Osteocyte (in vitro differentiated cells): ENCODE measurements at regions not wholly inside any gene's neighbourhood (a gene's known extent, or its start where the extent isn't known, plus 50 kb on each side); places are given as distances from the start of the nearest gene placed in this dataset.

Experiments
- DNase-seq: peaks from one replicate; pipeline ENCODE4 v3.0.0; 2021; ENCODE audit warnings: mixed read lengths; ENCODE audit not compliant: unreplicated experiment; ENCODE audit errors: extremely low spot score
- H3K27ac Mint-ChIP-seq: one replicate; pipeline ENCODE4 v1.8.0; 2021; ENCODE audit warnings: mild to moderate bottlenecking, mixed read lengths; ENCODE audit not compliant: unreplicated experiment
- H3K27me3 Mint-ChIP-seq: one replicate; pipeline ENCODE4 v1.8.0; 2021; ENCODE audit warnings: mixed read lengths; ENCODE audit not compliant: unreplicated experiment
- H3K36me3 Mint-ChIP-seq: one replicate; pipeline ENCODE4 v1.8.0; 2021; ENCODE audit warnings: mixed read lengths; ENCODE audit not compliant: unreplicated experiment
- H3K4me1 Mint-ChIP-seq: one replicate; pipeline ENCODE4 v1.8.0; 2021; ENCODE audit warnings: mixed read lengths; ENCODE audit not compliant: unreplicated experiment
- H3K4me3 Mint-ChIP-seq: one replicate; pipeline ENCODE4 v1.8.0; 2021; ENCODE audit warnings: mild to moderate bottlenecking, moderate library complexity, mixed read lengths; ENCODE audit not compliant: unreplicated experiment
- H3K9me3 Mint-ChIP-seq: one replicate; pipeline ENCODE4 v1.8.0; 2021; ENCODE audit warnings: mixed read lengths; ENCODE audit not compliant: unreplicated experiment
- TF ChIP-seq, protein P1 (sequence below): fragments of 200-600 bp; sonication (generic); IDR thresholded peaks from 2 replicates; pipeline ENCODE4 v1.5.0; 2021; ENCODE audit warnings: antibody characterized with exemption, mild to moderate bottlenecking, moderate library complexity

DNA sequence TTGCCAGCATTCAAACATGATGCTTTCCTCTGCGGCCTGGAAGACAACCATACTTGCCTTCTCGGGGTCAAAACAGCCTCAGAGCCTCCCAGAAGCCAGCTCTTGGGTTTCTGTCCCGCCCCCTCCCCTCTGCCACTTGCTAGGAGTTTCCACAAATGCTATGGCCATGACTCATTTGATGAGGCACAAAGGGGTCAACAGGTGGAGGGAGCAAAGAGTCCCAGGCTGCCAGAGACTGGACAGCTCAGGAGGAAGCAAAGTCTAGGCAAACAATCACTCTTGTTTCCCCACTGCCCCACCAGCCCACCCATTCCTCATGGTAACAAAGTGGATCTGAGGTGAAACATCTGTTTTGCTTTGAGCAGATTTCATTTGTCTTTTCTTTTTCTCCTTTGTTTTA, 551.1 kb downstream of the TNS1 start:
- DNase-seq, result no peak
- peaks cover 10% of the 10 kb centered on the region for H3K4me1 Mint-ChIP-seq
- H3K4me3 Mint-ChIP-seq, result no peak overlapping the region
- H3K27ac Mint-ChIP-seq, result no peak overlapping the region
- H3K9me3 Mint-ChIP-seq, result no peaks in the 10 kb centered on the region
- H3K36me3 Mint-ChIP-seq, result no peaks in the 10 kb centered on the region
- no peaks in the 10 kb centered on the region for H3K27me3 Mint-ChIP-seq
- TF ChIP-seq, protein P1, sequence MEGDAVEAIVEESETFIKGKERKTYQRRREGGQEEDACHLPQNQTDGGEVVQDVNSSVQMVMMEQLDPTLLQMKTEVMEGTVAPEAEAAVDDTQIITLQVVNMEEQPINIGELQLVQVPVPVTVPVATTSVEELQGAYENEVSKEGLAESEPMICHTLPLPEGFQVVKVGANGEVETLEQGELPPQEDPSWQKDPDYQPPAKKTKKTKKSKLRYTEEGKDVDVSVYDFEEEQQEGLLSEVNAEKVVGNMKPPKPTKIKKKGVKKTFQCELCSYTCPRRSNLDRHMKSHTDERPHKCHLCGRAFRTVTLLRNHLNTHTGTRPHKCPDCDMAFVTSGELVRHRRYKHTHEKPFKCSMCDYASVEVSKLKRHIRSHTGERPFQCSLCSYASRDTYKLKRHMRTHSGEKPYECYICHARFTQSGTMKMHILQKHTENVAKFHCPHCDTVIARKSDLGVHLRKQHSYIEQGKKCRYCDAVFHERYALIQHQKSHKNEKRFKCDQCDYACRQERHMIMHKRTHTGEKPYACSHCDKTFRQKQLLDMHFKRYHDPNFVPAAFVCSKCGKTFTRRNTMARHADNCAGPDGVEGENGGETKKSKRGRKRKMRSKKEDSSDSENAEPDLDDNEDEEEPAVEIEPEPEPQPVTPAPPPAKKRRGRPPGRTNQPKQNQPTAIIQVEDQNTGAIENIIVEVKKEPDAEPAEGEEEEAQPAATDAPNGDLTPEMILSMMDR, result no peak

- Mint-ChIP-seq H3K4me1 (peaks cover 13% of the 10 kb centered on the region), H3K4me3 (no peak overlapping the region), H3K27me3 (no peaks in the 10 kb centered on the region), H3K27ac (no peak overlapping the region), H3K9me3 (no peaks in the 10 kb centered on the region), H3K36me3 (no peaks in the 10 kb centered on the region)
- TF ChIP-seq, protein P1, result no peak
- DNase-seq, result no peak
Measured at GRCh38 chr2:217449444-217449843, 553.4 kb downstream of the TNS1 start.

GRCh38 chr2:217448860-217449259, 553.9 kb downstream of the TNS1 start:
- H3K9me3 Mint-ChIP-seq, result no peaks in the 10 kb centered on the region
- DNase-seq, result no peak
- peaks cover 13% of the 10 kb centered on the region for H3K4me1 Mint-ChIP-seq
- no peaks in the 10 kb centered on the region for H3K27me3 Mint-ChIP-seq
- H3K36me3 Mint-ChIP-seq, result no peaks in the 10 kb centered on the region
- TF ChIP-seq, protein P1, result no peak
- H3K4me3 Mint-ChIP-seq, result no peak overlapping the region
- no peak overlapping the region for H3K27ac Mint-ChIP-seq

DNA sequence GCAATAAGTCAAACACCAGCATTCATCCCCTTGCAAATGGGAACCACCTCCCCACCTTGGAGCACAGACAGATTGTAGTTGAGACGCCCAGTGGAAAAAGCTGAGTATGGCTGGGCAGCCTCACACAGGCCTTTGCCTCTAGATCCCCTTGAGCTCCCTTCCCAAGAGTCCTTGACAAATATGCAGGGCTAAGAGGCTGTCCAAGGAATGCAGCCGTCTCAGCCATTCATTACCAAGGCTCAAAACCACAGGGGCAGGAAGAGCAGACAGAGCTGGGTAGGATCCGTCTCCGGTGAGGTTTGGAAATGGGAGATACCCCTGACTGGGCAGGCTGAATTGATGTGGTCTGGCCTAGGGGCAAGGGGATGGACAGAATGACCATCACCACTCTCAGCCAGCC, 557.1 kb downstream of the TNS1 start:
- peaks cover 3% of the 10 kb centered on the region for H3K4me1 Mint-ChIP-seq
- DNase-seq, result peak; percentile 30
- no peaks in the 10 kb centered on the region for H3K27me3 Mint-ChIP-seq
- TF ChIP-seq, protein P1, result no peak
- H3K4me3 Mint-ChIP-seq, result no peak overlapping the region
- no peak overlapping the region for H3K27ac Mint-ChIP-seq
- no peaks in the 10 kb centered on the region for H3K9me3 Mint-ChIP-seq
- H3K36me3 Mint-ChIP-seq, result no peaks in the 10 kb centered on the region

DNA sequence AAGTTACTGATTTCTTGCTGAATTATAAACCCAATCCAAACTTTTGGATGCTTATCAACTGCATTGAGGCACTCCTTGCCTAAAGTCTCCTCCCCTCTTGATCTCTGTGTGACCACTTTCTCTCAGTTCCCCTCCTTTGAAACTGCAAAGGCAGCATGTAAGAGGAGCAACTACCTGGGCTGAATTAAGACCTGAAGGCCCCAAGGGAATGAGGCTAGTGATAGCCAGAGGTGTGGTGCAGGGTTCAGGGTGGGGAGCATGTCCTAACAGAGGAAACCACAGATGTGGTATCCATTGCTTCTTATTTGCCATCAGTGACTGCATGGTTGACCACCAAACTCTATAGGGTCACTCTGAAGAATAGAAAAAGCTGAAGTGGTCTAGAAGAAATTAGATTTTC, 557.9 kb downstream of the TNS1 start:
- TF ChIP-seq, protein P1, result no peak
- no peaks in the 10 kb centered on the region for H3K36me3 Mint-ChIP-seq
- peak; percentile 15 for DNase-seq
- no peak overlapping the region for H3K4me3 Mint-ChIP-seq
- peaks cover 3% of the 10 kb centered on the region for H3K4me1 Mint-ChIP-seq
- no peaks in the 10 kb centered on the region for H3K27me3 Mint-ChIP-seq
- H3K9me3 Mint-ChIP-seq, result no peaks in the 10 kb centered on the region
- no peak overlapping the region for H3K27ac Mint-ChIP-seq
